GM12872 (cell line): ENCODE measurements at regions not wholly inside any gene's neighbourhood (a gene's known extent, or its start where the extent isn't known, plus 50 kb on each side); places are given as distances from the start of the nearest gene placed in this dataset.

Source experiments
- CTCF ChIP-seq: IDR thresholded peaks from 3 replicates; pipeline ENCODE4 v1.5.1; 2011; ENCODE audit warnings: low read depth, mild to moderate bottlenecking, low read length, moderate library complexity; ENCODE audit not compliant: insufficient read depth

GRCh38 chr5:67311208-67311607 is 114.6 kb upstream of the CD180 start:
- TF ChIP-seq CTCF: no peak

DNA sequence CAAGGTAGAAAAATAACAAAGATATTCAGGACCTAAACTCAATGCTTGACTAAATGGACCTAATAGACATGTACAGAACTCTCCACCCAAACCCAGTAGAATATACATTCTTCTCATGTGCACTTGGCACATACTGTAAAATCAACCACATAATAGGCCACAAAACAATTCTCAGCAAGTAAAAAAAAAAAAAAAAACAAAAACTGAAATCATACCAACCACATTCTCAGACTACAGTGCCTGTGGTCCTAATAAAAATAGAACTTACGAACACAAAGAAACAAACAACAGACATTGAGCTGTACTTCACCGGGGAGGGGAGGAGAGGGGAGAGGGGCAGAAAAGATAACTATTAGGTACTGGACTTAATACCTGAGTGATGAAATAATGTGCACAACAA is 114.1 kb upstream of the CD180 start:
- no peak for TF ChIP-seq CTCF

- TF ChIP-seq CTCF: no peak
Observed at GRCh38 chr5:67310169-67310568, 113.6 kb upstream of the CD180 start.

- TF ChIP-seq CTCF: no peak
Observed at GRCh38 chr5:67308988-67309688, 112.5 kb upstream of the CD180 start.

DNA sequence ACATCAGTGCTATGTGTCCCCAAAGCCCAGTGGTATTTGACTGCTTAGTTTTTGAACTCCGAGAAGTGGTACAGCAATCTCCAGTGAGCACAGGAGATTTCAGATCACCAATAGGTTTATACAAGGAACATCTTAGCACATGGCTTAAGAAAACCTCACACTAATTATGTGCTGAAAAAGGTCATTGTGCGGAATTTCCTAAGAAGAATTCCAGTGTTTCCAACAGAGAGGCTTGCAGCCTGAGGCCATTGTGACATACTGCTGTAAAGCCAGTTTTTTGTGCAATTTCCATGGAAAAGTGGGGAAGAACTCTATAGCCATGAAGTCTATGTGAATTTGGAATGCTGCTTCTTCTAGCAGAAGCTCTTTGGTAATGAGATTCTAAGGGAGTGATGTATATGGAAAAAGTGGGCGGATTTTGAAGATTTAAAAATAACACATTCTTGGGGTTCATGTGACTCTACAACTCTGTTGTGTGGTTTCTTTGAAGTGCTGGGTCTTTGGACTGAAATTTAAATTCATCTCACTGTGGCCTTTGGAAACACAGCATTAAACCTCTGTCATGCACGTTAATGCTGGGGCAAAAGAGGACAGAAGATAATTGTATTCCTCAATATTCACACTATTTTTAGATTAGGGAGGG is 110.5 kb upstream of the CD180 start:
- TF ChIP-seq CTCF: no peak

DNA sequence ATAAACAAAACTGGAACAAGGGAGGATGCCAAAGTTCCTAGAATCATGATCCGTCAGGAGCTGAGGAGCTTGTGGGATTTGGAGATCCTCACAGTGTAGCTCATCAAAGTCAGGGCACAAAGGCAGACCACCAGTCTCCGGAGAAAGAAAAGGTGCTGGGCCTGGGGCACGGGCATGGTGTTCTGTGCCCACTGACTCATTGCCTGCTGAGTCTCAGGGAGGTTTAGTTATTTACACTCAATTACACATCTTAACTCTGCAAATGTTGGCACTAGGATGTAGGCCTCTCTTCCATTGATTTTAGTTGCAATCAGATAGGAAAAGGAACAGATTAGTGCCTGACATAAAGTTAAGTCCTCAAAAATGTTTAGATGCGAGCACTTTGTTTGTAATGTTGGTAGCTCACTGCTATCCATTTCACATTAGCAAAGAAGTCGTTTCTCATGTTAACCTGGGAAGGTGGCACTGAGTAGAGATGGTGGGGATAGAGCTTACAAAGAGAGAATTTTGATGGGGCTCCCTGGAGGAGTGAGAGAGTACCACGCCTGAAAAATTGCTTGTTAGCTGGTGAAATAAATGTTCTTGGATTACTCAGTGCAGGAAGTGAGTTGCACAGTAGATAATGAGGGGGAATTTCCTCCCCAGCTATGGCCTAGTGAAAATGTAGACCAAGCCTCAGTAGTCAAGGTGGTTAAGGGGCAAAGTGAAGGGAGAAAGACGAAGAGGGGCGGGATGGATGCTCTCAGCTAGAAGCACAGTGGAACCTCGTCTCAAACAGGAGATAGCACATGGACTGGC is 109.5 kb upstream of the CD180 start:
- TF ChIP-seq CTCF: no peak

- TF ChIP-seq CTCF: no peak
Observed at GRCh38 chr5:67305401-67305800, 108.8 kb upstream of the CD180 start.
